Pons (tissue), 1 donor: ENCODE measurements at regions not wholly inside any gene's neighbourhood (a gene's known extent, or its start where the extent isn't known, plus 50 kb on each side); places are given as distances from the start of the nearest gene placed in this dataset.
A peak's percentile ranks its signal among the peaks of the same experiment; 100 is the strongest.
"Not testable (repeated sequence)": the region's sequence is repeated elsewhere in the genome, so short reads cannot be mapped to it uniquely, and the experiment has no call there.

ENCODE experiments used
- DNase-seq: peaks from one replicate; pipeline ENCODE4 v3.0.0-alpha.2; 2016; ENCODE audit warnings: low spot score

DNA sequence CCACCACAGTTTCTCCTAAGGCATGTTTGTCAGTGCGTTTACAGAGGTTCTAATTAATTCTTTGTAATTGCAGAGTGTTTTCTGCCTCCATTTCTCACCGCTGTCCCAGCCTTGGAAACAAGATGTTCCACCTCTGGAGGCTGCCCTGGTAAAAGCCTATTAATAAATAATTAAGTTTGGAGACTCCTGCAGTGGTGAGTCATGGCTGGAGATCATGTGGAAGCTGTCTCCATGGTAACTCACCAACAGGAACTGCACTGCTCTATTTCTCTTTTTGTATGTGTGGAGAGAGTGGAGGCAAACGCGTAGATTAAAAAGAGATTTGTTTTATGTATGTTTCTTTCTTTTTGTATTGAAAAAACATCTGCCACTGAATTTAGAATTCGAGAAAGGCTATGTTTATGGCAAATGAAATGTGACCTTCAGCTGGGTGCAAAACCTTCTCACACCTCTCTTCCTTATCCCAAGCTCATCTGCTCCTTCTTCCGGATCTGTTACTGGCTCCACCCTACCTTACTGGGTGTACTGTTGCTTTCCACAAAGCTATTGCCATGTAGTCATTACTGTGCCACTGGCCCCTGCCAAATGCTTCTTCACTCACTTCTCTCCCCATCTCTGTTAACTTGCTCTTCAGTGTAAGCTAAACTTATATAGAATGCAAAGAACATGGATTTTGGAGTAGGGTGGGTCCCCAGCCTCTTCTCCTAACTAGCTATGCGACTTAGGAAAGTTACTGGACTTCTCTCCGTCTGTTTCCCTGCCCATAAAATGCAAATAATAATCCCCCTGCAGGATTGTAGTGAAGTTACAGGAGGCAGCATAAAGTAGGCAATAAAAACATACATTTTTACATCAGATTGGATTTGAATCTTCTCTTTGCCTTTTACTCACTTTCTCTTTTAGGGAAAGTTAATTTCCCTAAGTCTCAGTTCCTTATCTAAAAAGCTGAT is 778.5 kb downstream of the NTRK3 start:
- DNase-seq = peak; percentile 41

- no peak for DNase-seq
Observed at GRCh38 chr15:87477026-87477425, 779.5 kb downstream of the NTRK3 start.

- no peak for DNase-seq
Observed at GRCh38 chr15:87470923-87471322, 785.6 kb downstream of the NTRK3 start.

DNA sequence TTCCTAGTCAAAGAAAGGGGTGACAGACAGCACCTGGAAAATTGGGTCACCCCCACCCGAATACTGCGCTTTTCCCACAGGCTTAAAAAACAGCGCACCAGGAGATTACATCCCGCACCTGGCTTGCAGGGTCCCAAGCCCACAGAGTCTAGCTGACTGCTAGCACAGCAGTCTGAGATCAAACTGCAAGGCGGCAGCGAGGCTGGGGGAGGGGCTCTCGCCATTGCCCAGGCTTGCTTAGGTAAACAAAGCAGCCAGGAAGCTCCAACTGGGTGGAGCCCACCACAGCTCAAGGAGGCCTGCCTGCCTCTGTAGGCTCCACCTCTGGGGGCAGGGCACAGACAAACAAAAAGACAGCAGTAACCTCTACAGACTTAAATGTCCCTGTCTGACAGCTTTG is 792.6 kb downstream of the NTRK3 start:
- not testable (repeated sequence) for DNase-seq

GRCh38 chr15:87461631-87462030 is 794.9 kb downstream of the NTRK3 start:
- DNase-seq = no peak

DNA sequence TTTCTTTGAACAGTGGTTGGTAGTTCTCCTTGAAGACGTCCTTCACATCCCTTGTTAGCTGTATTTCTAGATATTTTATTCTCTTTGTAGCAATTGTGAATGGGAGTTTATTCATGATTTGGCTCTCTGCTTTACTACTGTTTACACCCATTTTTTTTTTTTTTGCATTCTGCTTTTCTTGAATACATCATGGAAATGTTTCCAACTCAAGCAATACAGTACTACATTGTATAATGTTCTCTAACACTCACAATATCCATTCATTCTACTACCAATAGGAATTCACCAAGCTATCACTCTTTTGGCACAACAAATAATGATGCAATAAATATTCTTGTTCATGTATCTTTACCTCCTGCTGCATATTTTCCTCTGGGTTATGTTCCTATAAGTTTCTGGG is 801.7 kb downstream of the NTRK3 start:
- peak; percentile 17 for DNase-seq

DNA sequence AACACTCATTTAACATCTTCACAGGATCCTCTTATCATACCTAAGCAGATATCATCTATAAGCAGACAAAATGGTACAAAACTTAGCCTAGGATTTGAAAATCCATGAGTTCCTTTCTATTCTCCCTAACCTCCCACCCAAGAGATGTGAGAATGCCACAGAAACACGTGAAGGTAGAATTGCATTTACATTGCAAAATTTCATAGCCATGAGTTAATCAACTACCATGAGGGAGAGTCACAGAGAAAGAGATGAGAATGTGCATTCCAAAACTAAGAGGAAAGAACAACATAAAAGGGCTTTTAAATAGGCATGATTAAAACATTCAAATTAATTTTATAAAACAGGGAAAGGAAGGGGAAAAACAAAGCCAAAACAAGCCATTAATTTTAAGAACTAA is 806.2 kb downstream of the NTRK3 start:
- no peak for DNase-seq

DNA sequence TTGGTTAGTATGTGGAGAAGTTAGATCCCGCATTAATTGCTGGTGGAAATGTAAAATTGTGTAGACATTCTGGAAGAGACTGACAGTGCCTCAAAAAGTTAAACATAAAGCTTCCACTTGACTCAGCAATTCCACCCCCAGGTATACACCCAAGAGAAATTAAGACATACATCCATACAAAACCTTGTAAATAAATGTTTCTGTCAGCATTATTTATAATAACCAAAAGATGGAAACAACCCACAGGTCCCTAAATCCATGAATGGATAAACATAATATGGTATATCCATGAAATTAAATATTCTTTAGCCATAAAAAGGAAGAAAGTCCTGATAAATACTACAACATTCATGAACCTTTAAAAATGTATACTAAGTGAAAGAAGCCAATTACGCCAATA is 817.4 kb downstream of the NTRK3 start:
- DNase-seq = no peak

DNA sequence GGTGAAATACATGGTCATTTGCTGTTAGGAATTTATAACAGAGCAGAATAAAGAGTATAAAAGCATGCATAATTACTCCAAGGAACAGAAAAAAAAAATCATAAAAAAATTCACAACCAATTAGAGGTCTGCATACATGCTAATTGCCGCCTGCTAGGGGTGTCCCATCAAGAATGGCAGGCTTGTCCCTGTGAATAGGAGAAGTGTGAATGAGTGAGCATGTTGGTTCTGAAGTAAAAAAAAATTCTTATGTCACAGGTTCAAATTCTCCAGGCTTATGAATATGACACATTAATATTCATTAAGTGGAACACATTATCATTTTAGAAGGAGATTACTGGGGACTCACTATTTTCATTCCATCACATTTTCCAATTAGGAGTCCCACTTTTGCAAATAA is 822.7 kb downstream of the NTRK3 start:
- no peak for DNase-seq

DNA sequence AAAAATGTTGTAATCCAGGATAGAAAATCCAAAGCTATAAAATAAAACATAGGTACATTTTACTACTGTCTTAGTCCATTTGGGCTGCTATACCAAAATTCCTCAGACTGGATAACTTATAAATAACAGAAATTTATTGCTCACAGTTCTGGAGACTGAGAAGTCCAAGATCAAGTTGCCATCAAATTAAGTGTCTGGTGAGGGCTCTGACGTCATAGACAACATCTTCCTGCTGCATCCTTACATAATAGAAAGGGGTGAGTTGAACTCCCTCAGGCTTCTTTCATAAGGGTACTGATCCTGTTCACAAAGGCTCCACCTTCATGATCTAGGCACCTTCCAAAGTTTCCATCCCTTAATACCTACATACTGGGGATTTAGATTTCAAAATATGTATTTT is 826.8 kb downstream of the NTRK3 start:
- no peak for DNase-seq

GRCh38 chr15:87420017-87420416 is 836.5 kb downstream of the NTRK3 start:
- no peak for DNase-seq

DNA sequence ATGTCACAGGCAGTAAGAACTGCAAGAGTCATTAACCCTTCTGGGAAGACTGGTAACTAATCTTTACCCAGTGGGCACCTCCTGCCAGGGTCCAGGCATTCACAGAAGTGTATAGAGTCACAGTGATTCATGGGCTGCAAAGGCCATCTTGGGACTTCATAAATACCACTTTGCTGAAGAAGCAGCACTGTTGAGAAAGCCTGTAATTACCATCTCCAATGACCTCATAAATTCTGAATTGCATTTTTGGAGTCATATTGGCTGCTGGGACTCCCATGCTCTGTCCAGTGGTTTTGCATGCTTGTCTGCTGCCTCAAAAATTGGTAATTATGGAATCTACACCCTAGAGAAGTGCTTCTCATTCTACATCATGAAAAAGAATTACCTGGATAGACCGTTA is 837.2 kb downstream of the NTRK3 start:
- no peak for DNase-seq

DNA sequence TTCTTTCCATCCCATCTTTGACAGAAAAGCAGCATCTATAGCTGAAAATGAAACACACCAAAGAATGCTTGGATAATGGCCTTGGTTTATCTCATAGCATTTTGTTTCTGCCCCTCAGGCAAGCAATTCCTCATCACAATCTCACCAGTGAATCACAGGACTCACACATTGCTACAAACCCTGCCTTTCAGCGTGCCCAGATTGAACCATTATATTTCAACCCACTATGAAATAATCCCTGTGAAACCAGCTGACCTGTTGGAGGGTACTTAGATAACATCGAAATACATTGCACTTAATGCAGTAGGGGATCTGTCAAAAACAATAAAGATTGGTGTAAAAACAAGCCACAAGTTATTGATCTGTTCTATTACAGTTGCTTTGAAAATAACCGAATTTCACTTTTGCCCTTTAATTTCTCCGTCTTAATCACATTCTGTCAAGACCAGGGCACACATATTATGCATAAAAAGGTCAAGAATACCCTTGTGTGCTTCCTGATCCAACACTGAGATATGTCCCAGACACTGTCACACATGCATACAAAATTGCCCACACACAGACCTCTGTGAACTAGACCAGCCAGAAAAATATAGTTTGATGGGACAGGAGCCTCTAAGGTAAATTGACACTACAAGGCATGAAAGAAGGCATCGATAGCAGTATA is 839.8 kb downstream of the NTRK3 start:
- no peak for DNase-seq

DNA sequence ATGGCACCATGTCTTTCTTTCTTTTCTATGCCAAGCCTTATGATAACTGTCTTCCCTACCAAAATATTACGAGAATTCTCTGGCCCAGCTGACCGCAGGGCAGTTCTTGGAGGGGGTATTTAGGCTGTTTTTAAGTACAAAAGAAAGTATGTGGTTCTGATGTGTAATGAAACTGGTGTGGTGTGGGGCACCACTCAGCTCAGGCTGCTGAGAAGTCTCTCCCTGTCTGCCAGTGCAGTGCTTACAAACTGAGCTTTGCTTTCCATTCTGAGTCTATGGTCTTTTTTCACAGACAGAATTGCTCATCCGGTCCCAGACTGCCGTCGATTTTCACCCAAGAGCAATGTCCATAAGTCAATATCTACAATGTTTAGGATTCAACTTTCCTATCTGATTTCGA is 847.6 kb downstream of the NTRK3 start:
- no peak for DNase-seq

GRCh38 chr15:87403973-87404372 is 852.6 kb downstream of the NTRK3 start:
- DNase-seq = no peak

GRCh38 chr15:87401973-87402372 is 854.6 kb downstream of the NTRK3 start:
- no peak for DNase-seq

- no peak for DNase-seq
Observed at GRCh38 chr15:87394676-87395075, 861.9 kb downstream of the NTRK3 start.

GRCh38 chr15:87387766-87388165 is 868.8 kb downstream of the NTRK3 start:
- DNase-seq = no peak

DNA sequence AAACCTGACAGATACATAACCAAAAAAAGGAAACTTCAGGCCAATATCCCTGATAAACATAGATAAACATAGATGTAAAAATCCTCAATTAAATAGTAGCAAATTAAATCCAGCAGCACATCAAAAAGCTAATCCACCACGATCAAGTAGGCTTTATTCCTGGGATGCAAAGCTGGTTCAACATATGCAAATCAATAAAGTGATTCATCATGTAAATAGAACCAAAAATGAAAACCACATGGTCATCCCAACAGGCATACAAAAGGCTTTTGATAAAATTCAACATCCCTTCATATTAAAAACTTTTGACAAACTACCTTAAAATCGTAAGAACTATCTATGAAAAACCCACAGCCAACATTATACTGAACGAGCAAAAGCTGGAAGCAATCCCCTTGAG is 882.2 kb downstream of the NTRK3 start:
- DNase-seq = no peak

- DNase-seq = no peak
Observed at GRCh38 chr15:87369269-87369668, 887.3 kb downstream of the NTRK3 start.

- DNase-seq = no peak
Observed at GRCh38 chr15:87368511-87368910, 888.0 kb downstream of the NTRK3 start.

GRCh38 chr15:87365186-87365585 is 891.4 kb downstream of the NTRK3 start:
- no peak for DNase-seq

GRCh38 chr15:87362531-87362930 is 894.0 kb downstream of the NTRK3 start:
- DNase-seq = no peak
